Left renal cortex interstitium (tissue), 4 donors: ENCODE measurements at regions not wholly inside any gene's neighbourhood (a gene's known extent, or its start where the extent isn't known, plus 50 kb on each side); places are given as distances from the start of the nearest gene placed in this dataset.

Experiments used
- DNase-seq, 4 donors: peaks; one replicate each; pipeline ENCODE4 v3.0.0-alpha.2; 2013; ENCODE audit warnings: low read depth in 4 of 4, low spot score in 2 of 4, missing footprints in 1 of 4

DNA sequence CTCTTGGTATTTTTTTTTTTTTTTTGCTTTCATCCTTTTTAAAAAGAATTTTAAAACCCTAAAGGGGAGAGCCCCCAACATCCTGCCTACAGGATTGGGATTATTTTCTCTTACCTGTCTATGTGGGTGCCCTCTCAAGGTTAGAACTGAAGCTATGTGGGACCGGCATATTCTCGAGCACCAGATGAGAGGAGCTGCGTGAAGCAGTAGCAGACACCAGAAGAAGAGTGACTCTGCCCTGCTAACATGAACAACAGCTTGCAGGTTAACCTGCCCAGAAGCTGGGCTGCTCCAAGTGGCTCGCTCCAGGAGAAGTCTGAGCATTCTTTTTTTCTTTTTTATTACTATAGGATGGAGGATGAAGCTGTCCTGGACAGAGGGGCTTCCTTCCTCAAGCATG lies 102.6 kb upstream of the SLC4A4 start:
- DNase-seq = no peak

DNA sequence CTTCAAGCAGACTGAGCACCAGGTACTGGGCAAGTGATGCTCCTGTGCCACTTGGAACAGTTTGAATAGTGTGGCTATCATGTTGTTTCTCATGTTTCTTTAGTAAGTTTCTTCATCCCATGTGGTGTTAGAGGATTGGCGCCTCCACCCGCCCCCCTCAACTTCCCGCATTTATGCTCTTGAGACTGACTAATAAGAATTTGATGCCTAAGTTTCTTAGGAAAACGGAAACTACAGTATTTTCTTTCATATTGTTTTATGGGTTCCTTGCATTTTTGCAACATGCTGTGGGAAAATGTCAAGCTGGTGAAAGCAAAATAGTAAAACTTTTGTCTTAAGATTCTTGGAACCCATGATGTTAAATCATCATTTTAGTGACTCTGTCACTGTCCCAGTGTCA lies 101.2 kb upstream of the SLC4A4 start:
- no peak for DNase-seq

DNA sequence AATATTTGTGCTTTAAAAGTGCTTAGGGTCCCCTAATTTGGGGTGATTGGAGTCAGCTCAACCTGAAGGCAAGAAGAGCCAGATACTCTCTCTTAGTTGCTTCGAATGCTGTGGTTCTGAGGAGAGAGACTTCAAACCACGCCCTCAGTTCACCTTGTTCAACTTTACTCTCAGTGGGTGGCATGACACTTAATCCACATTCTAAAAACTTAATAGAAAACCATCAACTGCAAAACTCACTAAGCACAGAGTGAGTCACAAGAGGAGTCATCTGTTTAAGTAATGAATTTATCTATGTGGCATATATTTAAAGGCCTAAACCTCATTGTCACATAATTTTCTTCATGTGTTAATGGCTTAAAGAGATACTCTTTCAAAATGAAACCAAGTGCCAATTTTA lies 99.5 kb upstream of the SLC4A4 start:
- DNase-seq = no peak

DNA sequence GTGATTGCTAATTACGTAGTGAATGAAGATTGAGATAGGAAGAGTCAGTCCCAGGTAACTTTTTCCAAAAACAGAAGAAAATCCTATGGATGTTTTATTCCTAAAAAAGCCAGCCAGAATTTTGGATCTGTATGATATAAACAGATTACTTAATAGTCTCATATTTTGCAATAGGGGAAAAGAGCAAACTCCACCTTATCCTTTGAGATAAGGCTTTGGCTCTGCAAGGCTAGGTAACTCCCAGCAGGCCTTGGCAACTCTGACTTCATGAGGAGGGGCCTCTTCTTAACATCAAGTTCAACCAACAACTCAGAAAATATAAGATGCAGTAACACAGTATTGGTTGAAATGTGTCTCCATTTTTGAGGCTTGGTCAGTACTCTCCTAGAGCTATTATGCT lies 98.7 kb upstream of the SLC4A4 start:
- no peak for DNase-seq

DNA sequence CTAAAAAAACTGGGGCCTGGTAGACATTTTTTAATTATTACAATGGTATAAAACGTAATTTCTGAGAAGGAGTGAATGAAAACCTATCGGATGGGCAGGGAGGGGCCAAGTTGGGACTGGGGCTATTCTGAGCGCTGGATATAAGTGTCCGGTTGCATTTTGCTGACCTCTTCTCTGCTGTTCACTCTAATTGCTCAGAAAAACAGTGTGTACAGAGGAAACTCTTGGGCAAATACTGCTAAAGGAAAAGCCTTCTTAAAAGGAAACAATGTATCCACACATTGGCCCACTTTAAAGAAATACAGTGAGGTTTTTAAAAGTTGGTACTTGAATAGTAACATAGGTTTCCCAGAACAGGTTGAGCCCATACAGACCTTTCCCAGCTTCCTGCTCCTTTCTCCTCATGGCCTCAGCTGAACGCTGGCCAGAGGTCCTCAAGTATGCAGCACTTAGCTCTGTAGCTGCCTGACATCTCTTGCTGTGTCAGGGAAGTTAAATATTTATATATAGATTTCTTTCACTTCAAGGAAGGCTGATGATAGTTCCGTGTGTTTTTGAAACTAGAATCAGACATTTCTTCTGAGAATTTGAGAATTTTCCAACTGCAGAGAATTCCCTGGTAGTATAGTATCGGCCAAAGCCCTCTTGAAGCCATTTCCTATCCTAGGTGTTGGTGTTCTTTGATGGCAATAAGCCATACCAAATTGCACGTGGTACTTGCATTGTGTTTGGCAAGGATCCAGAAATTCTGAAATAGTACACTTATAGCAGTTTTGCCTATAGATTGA lies 97.1 kb upstream of the SLC4A4 start:
- no peak for DNase-seq

DNA sequence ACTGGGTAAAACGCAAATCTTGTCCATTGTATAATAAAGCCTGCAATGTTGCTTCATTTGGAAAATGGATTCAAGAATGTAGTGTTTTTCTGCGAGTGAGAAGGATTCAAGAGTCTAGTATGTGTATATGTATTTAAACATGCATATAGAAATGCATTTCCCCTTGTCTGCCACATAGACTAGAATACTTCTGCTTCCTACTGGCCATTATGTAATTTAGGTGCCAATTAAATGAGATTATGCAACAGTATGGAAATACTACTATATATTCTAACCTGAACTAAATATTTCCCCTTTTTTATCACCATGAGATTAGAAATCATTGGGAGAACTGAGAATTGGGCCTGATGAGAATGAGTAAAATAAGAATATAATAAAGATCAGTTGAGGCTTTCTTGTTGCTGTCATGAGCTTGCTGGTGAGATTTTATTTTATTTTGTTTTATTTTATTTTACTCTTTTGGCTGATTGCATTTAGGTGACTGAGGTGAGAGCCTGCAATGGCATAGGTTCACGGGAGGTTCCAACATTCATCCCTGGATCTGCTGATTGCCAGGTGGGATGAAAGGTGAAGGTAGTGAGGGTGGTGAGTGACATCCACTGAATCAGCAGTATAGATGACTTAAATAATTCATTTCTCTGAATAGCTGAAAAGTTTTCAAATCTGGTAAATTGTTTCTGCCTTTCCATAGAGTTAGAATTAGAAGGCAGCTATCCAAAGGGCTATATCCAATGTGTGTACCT lies 95.6 kb upstream of the SLC4A4 start:
- DNase-seq = no peak

DNA sequence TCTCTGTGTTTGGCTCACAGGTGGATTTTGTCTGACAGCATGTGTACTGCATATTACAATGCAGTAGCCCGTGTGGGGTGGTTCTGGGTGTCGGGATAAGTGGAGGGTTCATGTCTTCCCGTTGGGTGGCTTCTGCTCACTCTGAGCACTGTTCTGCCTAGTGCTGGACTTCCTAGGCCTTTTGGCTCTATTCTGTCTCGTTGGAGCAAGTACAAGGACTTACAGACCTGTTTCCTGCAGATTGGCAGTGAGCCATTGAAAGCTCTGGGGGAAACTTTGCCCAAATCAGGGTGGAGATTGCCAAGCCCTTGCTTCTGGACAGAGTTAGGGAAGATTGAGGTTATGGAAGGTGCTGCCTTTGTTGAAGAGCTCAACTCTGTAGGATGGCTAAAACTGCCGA lies 91.1 kb upstream of the SLC4A4 start:
- no peak for DNase-seq

DNA sequence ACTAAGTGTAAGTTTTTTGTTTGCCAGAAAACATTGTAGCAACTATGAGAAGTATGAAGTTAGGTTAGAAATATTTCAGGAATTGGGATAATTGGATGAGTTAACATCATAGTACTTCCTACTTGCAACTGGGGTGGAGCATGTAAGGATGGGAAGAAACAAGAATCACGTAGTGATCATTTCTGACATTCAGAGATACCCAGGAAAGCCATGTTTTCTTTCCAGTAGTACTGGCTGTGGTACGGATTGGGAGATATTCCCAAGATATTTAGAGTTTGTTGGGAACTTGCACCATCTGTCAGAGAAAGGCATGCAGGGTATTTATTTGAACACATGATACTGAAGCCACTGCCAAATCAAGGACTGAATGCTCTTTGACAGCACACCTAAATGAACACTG lies 87.6 kb upstream of the SLC4A4 start:
- no peak for DNase-seq

DNA sequence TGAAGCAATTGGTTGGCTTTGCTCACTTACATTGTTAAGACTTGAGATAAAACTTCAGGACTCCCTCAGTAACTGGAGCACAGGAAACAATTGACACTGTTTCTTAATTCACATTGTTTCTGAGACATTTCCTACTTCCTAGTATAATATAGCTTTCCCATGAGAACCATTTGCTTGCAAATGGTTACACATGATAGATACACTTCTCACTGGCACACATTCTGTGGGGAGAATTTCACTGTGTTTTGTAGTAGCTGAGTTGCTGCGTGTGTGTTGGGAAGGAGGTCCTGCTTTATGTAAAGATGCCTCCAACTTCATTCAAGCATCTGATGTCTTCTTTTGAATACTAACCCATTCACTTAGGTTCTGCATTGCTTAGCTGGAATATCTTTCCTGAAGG lies 85.3 kb upstream of the SLC4A4 start:
- DNase-seq = no peak

DNA sequence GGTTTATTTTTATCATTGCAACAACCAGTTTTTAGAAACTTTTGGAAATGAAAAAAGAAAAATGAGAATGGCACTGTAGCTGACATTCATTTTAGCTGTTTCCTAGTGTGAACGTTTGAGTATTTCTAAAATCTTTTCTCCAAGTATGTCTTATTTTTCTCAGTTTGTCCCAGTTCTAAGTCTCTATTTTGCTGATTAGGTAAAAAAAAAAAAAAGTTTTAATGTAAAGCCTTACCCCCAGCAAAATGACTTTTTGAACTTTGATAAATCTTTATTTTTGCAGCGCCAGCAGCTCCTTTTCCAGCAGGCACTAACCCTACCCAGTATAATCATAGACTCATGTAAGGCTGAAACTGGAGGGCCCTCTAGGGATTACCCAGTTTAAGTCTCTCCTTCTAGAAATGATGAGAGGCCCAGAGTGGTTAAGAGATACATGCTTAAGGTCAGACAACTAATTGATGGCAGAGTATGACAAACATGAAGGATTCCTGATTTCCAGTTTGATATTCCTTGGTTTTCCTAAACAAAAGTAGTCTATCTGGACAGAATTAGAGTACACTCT lies 84.3 kb upstream of the SLC4A4 start:
- DNase-seq = no peak

DNA sequence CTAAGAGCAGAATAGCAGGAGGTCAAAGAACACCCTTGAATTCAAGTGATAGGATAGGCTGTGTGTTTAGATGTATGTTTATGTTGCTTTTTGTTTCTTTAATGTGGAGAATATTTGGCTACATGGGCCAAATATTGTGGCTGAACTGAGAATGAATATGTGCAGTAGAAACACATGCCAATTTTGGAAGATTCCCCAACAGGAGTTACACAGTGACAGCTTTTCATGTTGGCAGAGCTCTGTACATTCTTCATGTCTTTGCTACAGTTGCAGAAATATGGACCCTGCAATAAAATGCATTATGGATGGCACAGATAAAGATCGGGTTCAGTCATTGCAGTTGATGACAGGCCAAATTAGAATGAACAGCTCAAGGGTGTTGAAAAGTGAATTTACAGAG lies 82.8 kb upstream of the SLC4A4 start:
- DNase-seq = no peak

DNA sequence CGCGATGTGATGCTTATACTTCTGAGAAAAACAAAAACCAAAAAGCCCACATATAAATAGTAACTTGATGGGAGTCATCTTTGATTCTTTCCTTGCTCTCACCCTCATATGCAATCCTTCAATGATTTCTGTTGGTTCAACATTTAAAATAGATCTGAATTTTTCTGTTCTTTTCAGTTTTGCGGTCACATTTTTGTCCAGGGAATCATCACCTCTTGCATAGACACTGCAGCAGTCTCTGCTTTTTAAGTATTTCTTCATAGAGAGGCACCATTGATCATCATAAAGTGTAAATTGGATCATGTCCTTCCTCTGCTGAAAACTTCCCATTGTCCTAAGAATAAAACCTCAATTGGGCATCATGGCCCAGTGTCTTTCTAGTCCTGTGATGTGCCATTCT lies 81.1 kb upstream of the SLC4A4 start:
- DNase-seq = no peak

DNA sequence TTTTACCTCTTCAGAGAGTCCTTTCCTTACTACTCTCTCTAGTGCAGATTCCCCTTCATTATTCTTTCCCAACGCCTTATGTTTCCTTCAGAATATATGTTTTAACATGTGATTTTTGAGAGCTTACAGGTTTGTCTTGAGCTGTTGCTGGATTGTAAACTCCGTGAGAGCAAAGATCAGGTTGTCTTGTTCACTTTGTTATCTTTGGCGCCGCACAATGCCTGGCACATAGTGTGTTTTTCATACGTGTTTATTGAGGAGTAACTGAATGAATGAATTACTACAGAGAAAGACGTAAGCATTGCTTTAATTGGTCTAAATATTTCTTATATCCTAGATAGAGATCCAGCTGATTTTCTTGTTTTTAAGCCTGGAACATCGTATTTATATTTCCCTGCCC lies 80.5 kb upstream of the SLC4A4 start:
- no peak for DNase-seq

DNA sequence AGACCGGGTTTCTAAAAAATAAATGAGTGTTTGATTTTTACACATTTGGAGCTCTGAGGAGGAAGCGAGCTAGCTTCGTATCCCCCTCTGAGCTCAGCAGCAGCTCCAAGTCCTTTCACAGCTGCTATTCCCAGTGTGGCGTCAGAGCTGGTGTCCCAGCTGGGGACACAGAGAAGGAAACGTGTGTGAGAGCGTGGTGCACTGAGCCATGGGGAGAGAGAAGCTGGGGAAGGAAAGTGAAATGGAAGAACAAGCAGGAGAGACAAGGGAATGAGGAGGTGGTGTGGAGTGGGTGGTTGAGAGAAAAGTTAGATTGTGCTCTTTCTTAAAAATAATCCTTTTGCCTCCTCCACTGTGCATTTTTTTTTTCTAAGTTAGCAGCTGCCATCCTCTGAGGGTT lies 79.5 kb upstream of the SLC4A4 start:
- DNase-seq = no peak

DNA sequence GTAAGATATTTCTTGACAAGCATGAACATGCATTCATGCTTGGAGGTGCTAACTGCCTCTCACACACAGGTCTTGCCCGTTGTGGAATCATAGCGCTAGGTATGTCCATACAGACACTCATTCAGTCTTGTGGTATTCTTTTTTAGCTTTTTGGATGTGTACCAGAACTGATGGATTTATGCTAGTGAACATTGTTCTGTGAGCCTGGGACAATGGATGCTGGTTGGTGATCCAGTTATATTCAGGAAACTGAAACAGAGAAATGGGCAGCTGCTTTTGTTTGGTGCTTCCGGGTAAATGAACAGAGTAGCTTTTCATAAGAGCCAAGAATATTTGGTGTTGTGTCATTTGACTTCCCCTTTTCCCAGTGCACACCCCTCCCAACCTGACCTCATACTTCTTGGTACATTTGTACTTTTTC lies 78.9 kb upstream of the SLC4A4 start:
- DNase-seq = no peak

DNA sequence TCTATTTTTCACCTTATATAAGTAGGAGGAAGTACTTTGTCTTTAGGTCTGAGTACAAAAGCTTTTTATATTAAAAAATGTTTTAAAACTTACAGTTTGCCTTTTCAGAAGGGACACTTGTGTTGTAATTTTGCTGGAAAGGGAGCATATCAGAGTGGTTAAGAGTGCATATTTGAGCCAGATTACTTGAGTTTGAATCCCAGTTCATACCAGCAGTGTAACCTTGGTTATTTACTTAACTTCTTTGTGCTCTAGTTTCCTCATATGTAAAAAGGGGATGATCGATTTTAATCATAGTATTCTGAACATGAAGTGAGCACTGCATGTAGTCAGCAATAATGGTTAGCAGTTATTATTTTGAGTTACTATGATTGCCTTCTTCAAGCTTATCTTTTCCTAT lies 78.3 kb upstream of the SLC4A4 start:
- no peak for DNase-seq

DNA sequence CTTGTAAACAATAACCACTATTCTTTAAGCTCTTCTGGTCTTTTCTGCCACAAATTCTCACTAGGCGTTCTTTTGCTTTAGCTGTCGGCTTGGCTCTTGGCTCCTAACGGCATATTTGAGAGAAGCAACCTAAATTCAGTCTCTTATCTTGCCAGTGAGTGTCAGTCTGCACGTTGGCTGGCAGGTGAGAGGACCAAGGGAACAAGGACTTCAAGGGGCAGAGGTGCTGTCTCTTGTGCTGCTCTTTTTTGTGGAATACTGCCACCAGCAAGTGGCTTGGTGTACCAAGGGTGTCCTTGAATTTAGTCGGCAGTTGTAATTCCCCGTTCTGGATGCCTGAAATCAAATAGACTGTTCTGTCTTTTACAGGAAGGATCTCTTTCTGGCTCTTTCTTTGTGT lies 77.8 kb upstream of the SLC4A4 start:
- no peak for DNase-seq

DNA sequence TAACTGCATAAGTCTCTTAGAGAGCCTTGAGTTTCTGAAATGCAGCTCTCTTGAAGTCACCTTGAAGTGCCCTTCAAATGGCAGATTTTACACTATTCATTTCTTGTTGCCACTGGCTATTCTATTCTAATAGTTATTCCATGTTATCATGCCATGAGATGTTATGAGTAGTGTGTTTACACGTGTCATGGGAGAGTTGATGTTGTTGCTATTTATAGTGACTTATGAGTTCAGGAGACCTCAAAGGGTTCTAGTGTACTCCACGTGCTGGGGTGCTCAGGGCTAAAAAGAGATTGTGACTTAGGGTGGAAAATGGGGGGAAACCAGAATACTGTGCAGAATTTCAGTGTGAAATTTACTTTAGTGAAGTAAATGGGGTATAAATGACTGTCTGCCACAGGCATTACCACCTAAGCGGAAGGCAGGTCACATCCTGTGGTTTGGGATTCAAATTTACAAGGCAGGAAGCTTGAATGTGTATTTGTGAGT lies 77.1 kb upstream of the SLC4A4 start:
- no peak for DNase-seq

DNA sequence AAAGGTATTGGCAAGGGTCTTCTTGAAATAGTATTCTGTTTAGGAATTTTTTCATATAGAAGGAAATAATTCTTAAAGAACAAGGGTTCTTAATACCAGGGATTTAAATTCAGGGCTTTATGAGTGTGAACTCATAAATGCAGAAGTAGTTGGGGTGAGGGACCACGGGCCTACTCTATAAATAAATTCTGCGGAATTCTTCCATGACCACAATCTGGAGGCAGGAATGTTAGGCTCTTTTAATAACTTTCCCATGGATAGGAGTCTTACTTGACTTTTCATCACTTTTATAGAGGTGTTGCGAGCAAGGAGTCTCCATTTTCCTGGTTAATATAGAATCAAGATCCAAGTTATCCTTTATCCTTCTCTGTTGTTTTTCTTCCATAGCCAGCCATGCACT lies 76.7 kb upstream of the SLC4A4 start:
- no peak for DNase-seq

DNA sequence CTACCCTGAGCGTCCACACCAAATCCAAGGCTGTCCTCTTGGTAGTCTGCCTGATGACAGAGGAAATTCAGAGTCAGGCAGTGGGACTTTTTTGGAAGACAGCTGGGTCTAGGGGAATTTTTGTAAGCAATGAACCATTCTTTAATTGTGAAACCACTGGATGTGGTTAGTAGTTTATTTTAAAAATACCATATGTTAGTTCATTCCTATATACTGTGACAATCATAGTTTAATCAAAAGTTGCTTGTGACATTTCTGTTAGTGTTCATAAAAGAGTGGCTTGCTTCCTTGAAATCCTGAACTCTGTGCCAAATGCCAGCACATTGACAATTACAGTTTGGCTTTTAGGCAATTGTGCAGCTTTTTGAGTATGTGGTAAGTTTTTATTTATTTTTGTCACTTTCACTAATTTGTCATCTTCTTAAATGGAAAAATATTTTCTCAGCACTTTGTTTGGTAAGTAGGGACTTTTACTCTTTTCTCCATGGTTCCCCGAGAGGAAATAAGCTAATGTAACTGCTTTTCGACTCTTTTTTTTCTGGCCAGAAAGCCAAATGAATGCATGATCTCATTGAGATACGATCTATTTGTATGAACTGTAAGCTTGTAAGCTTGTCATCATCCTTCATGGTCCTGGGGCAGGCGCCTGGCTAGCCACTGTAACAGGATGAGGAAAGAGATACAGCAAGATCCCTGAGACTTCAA lies 72.6 kb upstream of the SLC4A4 start:
- no peak for DNase-seq

DNA sequence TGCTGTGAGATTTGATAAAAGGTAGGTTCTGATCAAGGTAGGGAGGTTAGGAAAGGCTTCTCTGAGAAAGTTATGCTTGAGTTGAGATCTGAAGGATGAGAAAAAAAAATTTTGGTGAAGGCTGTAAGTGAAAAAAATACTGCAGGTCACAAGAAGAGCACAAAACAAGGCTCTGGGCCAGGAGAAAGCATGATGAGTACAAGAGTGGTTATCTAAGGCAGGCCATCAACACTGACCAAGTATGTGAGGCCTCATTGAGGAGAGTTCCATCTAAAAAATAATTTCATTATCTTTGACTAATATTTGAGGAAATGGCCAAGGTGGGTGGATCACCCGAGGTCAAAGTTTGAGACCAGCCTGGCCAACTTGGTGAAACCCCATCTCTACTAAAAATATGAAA lies 71.6 kb upstream of the SLC4A4 start:
- DNase-seq = no peak
